Peyer's patch (tissue), 4 donors: ENCODE measurements at regions not wholly inside any gene's neighbourhood (a gene's known extent, or its start where the extent isn't known, plus 50 kb on each side); places are given as distances from the start of the nearest gene placed in this dataset.

Experiments used
- CTCF ChIP-seq, 6 experiments: fragments of 450-650 bp in 4 of 6; fragments of 200-600 bp in 2 of 6; sonication (generic) in 1 of 6; IDR thresholded peaks; one replicate each; pipeline ENCODE4 v1.5.1; 2017 to 2019; ENCODE audit warnings: antibody characterized with exemption in 6 of 6, mild to moderate bottlenecking in 3 of 6, moderate library complexity in 1 of 6
- POLR2A ChIP-seq, 2 donors: fragments of 450-650 bp; IDR thresholded peaks; one replicate each; pipeline ENCODE4 v1.5.1; 2017; ENCODE audit warnings: antibody characterized with exemption in 2 of 2, mild to moderate bottlenecking in 2 of 2, moderate library complexity in 2 of 2

DNA sequence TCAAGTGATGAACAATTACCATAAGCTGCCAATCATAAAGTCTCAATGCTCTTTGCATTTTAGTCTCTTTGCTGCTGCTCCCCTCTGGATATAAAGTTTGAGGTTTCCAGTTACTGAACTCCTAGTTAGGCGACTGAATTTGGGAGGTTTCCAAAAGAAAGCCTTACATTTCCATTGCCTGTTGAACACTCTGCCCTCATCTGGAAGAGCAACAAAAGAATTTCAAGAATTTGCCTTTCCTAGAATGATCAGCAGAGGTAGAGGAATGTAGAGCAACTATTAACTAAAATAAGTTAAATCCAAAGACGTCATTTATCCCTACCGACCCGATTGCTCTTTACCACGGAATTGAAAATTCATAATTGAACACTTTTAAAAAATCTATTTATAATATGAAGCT is 53.4 kb upstream of the PRICKLE2 start:
- TF ChIP-seq CTCF (IDR thresholded peaks at IDR 0.05) (no peak), POLR2A (IDR thresholded peaks at IDR 0.05) (no peak)
